OCI-LY7 (cell line): ENCODE measurements at regions not wholly inside any gene's neighbourhood (a gene's known extent, or its start where the extent isn't known, plus 50 kb on each side); places are given as distances from the start of the nearest gene placed in this dataset.

Experiments
- CTCF ChIP-seq: fragments of 200-600 bp; sonication (generic); conservative IDR thresholded peaks from 2 replicates; pipeline ENCODE4 v1.5.1; 2014; ENCODE audit warnings: mild to moderate bottlenecking, antibody characterized with exemption, low read length, moderate library complexity, mixed read lengths
- EZH2phosphoT487 ChIP-seq: fragments of 200-600 bp; sonication (generic); IDR thresholded peaks from 2 replicates; pipeline ENCODE4 v1.6.1; 2018; ENCODE audit warnings: low read depth, borderline replicate concordance, mild to moderate bottlenecking, mixed run types, antibody characterized with exemption, low read length, moderate library complexity, mixed read lengths

DNA sequence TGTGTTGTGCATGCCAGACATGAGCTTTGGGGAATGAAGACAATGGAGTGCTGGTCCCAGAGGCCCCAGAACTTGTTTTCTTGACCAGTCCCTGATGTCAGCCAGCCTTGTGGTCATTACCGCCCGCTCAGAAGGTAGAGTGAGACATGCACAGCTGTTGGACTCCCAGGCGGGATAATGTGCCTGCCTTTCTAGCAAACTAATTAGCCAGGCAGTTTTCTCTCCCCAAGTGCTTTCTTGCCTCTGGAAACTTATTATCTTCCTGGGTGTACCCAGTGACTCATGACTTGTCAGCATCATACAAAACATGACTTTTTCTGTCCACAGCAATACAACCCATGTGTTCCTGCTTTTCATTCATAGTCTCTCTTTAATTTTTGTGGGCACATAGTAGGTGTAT, 131.1 kb downstream of the RMI1 start:
- no peak for TF ChIP-seq CTCF
- no peak for TF ChIP-seq EZH2phosphoT487
